HG03520 (cell line): ENCODE measurements at regions not wholly inside any gene's neighbourhood (a gene's known extent, or its start where the extent isn't known, plus 50 kb on each side); places are given as distances from the start of the nearest gene placed in this dataset.
"Not testable (repeated sequence)": the region's sequence is repeated elsewhere in the genome, so short reads cannot be mapped to it uniquely, and the experiment has no call there.

Experiments used
- ATAC-seq: cut with Tn5 transposase; IDR thresholded peaks from one replicate; pipeline ENCODE4 v1.9.1; 2021; ENCODE audit warnings: mild to moderate bottlenecking, moderate library complexity; ENCODE audit not compliant: unreplicated experiment

GRCh38 chr2:224121406-224122067, 82.5 kb upstream of the SERPINE2 start:
- ATAC-seq: no peak

DNA sequence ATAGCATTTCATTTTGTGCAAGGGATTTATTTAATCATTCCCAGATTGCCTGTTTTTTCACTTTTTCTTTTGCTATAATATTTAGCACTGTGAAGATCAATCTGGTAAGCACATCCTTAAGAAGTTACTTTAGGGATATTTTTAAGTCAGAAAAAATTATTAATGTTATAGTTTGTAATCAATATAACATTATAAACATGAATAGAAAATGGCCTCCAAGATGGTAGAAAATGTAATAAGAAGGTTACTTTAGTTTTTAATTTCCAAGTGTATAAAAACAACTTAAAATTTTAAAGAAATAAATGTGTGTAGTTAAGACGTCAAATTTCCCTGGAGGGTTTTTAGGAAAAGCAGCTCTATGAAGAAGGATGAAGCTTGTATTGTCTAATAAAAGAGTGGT, 81.9 kb upstream of the SERPINE2 start:
- ATAC-seq: no peak

- ATAC-seq: not testable (repeated sequence)
Measured at GRCh38 chr2:224119846-224120245, 80.8 kb upstream of the SERPINE2 start.

- ATAC-seq: no peak
Measured at GRCh38 chr2:224114428-224114827, 75.3 kb upstream of the SERPINE2 start.

DNA sequence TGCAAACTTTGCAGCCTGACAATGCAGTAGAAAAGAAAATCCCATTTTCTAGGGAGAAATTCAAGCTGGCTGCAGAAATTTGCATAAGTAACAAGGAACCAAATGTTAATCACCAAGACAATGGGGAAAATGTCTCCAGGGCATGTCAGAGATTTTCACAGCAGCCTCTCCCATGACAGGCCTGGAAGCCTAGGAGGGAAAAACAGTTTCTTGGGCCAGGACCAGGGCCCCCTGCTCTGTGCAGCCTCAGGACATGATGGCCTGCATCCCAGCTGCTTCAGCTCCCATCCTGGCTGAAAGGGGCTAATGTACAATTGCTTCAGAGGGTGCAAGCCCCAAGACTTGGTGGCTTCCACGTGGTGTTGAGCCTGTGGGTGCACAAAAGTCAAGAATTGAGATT, 74.8 kb upstream of the SERPINE2 start:
- ATAC-seq: not testable (repeated sequence)

DNA sequence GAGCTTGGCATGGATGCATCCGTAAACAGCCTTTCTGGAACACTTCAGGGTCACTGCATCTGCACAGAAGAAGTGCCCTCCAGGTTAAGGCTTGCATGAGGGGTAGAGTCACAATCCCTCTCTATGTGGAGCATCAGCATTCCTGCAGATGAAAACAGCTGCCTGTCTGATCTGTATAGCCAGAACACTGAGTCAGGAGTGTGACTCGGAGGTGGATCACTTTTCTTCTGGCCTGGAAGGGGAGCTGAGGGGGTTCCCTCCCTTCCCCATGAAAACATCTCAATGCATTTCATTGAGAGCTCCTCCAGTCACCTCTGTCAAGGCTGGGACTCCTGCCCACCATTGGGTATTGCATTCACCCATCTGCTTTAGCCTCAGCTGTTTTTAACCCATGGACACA, 72.5 kb upstream of the SERPINE2 start:
- no peak for ATAC-seq

DNA sequence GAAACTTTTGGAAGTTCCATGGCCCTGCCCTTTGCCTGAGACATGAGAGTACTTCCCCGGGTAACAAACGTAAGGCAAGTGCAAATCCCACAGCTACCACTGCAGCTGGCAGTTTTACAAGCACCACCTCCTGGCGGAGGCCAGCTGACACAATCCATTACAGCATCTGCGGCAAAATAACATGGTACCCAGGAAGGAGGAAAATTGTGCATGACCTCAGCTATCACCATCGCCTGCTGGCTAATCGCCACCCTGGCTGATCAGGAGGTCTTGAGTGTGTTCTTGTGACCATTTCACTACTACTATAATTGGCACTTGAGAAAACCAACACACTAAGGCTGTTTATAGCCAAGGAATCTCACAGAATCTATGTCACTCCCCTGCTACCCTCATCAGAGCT, 71.7 kb upstream of the SERPINE2 start:
- no peak for ATAC-seq

GRCh38 chr2:224109751-224110150, 70.7 kb upstream of the SERPINE2 start:
- no peak for ATAC-seq

- no peak for ATAC-seq
Measured at GRCh38 chr2:224106794-224107193, 67.7 kb upstream of the SERPINE2 start.

- ATAC-seq: no peak
Measured at GRCh38 chr2:224104668-224105386, 65.7 kb upstream of the SERPINE2 start.

- ATAC-seq: no peak
Measured at GRCh38 chr2:224103651-224104050, 64.6 kb upstream of the SERPINE2 start.

- ATAC-seq: no peak
Measured at GRCh38 chr2:224102991-224103390, 63.9 kb upstream of the SERPINE2 start.

DNA sequence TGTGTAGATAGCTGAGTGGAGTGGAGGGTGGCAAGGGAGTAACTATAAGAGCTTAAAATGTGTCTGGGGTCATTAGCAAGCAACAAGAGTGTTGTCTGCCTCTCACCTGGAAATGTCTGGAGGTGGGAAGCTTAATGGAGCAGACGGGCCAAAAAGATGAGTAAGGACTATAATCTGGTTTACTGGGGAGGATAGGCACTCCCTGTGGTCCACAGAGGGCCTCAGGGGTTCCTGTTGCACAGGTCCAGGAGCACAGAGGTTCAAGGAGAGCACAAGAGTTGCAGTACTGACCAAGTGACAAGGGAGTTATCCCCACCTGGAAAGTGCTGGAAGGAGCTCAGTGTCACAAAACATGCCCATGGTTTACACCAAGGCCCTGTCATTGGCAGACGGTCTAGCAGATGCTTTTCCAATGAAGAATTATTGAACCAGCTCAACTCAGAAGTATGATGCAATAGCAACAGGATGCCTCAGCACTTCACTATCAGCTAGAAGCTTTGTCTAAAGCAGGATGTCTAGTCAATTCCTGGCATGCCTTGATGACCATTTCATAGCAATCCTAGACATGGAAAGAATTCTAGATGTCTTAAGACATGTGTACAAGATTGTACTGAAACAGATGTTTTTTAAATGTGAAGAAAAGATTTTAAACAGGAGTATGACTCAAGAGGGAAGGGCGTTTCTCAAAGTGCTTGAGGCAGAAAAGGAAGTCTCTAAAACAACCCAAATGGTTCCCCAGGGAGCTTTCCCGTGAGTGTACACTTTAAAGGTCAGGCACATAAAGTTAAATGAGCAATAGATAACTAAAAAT, 62.9 kb upstream of the SERPINE2 start:
- no peak for ATAC-seq

DNA sequence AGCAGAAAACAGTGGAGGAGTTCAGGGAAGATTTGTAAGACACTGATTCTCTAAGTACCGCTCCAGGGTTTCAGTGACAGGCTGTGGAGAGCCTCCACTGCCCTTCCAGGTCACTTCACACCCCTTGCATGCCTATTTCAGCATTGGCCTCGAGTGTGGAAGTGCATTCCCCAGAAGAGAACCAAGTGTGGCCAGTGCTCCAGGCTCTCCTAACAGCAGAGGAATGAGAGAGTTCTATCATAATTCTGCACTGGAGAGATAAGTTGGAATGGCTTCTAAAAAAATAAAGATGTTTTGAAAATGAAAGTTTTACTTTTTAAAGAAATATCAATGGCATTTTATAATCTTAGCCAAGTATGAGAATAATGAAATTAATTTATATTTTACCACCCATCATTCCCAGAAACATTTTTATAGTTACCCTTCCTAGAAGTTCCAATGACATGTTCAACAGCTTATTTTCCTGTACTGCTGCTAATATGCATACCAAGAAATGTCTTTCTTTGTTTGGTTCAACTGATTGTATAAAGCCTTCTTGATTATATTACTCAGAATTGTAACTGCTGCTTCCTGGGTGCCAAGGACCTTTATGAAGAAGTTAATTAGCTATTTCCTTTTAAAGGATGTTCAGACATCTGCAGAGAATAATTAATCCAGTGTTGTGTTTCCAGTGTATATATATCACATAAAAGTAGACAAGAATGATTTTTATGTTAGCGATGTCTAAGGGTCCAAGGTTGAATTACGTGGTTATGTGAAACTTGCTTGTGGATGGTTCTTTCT, 61.0 kb upstream of the SERPINE2 start:
- ATAC-seq: no peak

DNA sequence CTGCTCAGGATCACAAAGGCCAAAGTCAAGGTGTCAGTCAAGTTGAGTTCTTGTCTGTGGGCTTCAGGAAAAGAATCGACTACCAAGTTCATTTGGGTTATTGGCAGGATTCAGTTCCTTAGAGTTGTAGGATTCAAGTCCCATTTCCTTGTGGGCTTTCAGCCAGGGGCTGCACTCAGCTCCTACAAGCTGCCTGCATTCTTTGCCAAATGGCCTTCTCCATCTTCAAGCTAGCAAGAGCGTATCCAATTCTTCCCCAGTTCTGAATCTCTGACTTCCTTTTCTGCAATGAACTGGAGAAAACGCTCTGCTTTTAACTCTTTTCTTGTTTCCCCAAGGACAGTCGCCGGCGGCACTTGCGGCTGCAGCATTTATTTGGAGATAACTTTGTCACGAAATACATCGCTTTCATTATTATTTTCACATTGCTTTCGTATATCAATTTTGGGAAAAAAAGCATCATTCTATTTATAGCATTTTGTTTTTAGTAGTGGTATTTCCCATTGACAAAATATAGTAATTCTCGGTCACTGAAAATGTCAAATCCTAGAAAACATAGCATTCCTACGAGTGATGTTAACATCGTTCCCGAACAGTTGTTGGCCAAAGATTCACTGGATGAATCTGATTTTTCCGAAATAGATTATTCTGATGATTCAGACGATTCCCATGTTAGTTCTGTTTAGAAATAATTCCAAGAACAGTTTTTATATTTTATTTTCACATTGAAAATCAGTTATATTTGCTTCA, 59.6 kb upstream of the SERPINE2 start:
- no peak for ATAC-seq

- ATAC-seq: no peak
Measured at GRCh38 chr2:224094413-224094812, 55.3 kb upstream of the SERPINE2 start.

- ATAC-seq: not testable (repeated sequence)
Measured at GRCh38 chr2:224091671-224092070, 52.6 kb upstream of the SERPINE2 start.

GRCh38 chr2:224089606-224090005, 50.5 kb upstream of the SERPINE2 start:
- not testable (repeated sequence) for ATAC-seq
